ENCODE measurements at regions not wholly inside any gene's neighbourhood (a gene's known extent, or its start where the extent isn't known, plus 50 kb on each side); places are given as distances from the start of the nearest gene placed in this dataset.

DNA sequence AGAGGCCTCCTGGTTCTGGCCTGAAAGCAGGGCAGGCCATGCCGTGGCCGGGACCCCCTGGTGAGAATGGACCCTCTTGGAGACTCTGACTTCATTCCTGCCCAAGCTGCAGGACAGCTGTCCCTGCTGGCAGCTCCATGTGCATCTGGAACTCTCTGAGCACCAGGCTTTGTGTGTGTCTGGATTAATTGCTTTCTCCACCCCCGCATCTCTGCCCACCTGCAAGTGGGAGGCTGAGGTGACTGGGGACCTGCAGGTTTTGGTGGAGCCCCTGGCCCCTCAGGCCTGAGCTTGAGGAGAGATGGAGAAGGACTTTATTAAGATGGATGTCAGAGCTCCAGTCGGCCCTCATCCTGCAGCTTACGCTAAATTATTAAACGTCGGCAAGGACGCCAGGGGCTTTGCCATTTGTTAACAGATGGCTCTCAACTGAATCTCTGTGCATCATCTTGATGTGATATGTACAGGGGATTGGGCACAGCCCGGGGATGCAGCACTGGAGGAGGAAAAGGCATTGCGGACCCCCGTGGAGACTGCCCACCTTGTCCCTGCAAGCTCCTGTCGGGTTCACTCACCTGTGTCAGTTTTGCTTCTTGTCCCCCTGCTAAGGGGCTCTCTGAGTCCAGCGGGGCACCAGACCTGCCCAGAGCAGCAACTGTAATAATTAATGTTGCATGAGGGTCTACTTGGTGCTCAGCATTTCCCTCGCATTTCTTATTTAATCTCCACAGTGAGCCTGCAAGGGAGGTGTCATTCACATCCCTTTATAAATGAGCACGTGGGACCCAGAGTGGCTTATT is 154.1 kb upstream of the RPL38 start:
- Histone ChIP-seq H3K27me3 (peaks cover 0 to 95% (median 2%) of the 10 kb centered on the region in 4 donors), H3K4me1 (no peaks in the 10 kb centered on the region), H3K36me3 (no peaks in the 10 kb centered on the region), H3K4me3 (no peak overlapping the region), H3K27ac (no peak overlapping the region), H3K9me3 (no peaks in the 10 kb centered on the region)
- intact Hi-C loops (cut with DNase I): no loop called here
- TF ChIP-seq, protein P1, sequence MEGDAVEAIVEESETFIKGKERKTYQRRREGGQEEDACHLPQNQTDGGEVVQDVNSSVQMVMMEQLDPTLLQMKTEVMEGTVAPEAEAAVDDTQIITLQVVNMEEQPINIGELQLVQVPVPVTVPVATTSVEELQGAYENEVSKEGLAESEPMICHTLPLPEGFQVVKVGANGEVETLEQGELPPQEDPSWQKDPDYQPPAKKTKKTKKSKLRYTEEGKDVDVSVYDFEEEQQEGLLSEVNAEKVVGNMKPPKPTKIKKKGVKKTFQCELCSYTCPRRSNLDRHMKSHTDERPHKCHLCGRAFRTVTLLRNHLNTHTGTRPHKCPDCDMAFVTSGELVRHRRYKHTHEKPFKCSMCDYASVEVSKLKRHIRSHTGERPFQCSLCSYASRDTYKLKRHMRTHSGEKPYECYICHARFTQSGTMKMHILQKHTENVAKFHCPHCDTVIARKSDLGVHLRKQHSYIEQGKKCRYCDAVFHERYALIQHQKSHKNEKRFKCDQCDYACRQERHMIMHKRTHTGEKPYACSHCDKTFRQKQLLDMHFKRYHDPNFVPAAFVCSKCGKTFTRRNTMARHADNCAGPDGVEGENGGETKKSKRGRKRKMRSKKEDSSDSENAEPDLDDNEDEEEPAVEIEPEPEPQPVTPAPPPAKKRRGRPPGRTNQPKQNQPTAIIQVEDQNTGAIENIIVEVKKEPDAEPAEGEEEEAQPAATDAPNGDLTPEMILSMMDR (IDR thresholded peaks at IDR 0.05): no peak
- TF ChIP-seq POLR2A (IDR thresholded peaks at IDR 0.05): no peak
- WGBS, 2 donors: 71 to 75% methylated on average over 4 to 15 of the region's 15 CpGs
- no peak for DNase-seq

DNA sequence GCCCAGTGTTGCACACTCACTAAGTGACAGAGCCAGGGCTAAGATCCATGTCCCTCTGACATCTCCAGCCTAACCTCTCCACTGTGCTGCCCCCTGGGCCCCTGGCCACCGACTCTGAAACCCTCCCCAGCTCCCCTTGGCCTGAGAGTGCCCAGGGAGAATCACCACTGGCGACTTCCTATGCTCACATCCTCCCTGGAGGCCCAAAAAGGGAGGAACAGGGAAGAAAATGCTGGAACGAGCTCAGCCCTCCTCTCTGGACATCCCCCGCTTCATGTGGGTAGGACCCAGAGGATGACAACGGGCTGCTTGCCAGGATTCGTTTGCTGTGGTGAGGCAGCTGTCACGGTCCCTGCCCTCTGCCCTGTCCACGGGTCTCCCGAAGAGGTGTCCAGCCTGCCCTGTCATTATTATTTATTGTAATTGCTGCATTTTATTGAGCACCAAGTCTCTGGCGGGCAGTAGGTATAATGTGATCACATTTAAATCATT is 153.5 kb upstream of the RPL38 start:
- intact Hi-C loops (cut with DNase I): no loop called here
- TF ChIP-seq, protein P1 (IDR thresholded peaks at IDR 0.05): no peak
- TF ChIP-seq POLR2A (IDR thresholded peaks at IDR 0.05): no peak
- no peak overlapping the region for H3K27ac ChIP-seq
- no peak overlapping the region for H3K4me3 ChIP-seq
- 33 to 90% methylated on average over 2 to 9 of the region's 10 CpGs for WGBS, 2 donors
- no peak for DNase-seq
- H3K9me3 ChIP-seq: no peaks in the 10 kb centered on the region
- H3K27me3 ChIP-seq: peaks cover 0 to 96% (median 2%) of the 10 kb centered on the region in 4 donors
- H3K4me1 ChIP-seq: no peaks in the 10 kb centered on the region
- no peaks in the 10 kb centered on the region for H3K36me3 ChIP-seq

DNA sequence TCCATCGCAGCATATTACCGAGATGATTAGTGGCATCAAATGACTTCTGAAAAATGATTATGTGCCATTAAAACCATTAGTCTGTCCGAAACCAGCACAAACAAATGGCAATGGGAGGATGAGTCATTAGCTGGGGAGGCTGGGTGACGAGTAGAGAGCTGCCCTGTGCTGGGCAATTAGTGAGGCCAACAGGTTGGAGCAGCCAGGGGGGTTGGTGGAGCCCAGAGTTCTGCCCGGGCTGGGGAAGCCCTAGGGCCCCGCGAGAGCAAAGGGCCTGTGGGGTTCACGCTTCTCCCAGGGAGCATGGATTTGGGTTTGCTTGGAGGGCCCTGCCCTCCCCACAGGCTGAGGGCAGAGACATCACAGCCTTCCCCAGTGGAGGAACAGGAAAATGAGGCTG is 152.1 kb upstream of the RPL38 start:
- 54 to 61% methylated on average over 8 of the region's 8 CpGs for WGBS, 2 donors
- DNase-seq: no peak
- H3K4me3 ChIP-seq: no peak overlapping the region
- peaks cover 0 to 97% (median 2%) of the 10 kb centered on the region in 4 donors for H3K27me3 ChIP-seq
- no peaks in the 10 kb centered on the region for H3K36me3 ChIP-seq
- no peaks in the 10 kb centered on the region for H3K4me1 ChIP-seq
- no peaks in the 10 kb centered on the region for H3K9me3 ChIP-seq
- no peak overlapping the region for H3K27ac ChIP-seq
- TF ChIP-seq POLR2A (IDR thresholded peaks at IDR 0.05): no peak
- TF ChIP-seq, protein P1 (IDR thresholded peaks at IDR 0.05): no peak
- intact Hi-C loops (cut with DNase I): no loop called here

DNA sequence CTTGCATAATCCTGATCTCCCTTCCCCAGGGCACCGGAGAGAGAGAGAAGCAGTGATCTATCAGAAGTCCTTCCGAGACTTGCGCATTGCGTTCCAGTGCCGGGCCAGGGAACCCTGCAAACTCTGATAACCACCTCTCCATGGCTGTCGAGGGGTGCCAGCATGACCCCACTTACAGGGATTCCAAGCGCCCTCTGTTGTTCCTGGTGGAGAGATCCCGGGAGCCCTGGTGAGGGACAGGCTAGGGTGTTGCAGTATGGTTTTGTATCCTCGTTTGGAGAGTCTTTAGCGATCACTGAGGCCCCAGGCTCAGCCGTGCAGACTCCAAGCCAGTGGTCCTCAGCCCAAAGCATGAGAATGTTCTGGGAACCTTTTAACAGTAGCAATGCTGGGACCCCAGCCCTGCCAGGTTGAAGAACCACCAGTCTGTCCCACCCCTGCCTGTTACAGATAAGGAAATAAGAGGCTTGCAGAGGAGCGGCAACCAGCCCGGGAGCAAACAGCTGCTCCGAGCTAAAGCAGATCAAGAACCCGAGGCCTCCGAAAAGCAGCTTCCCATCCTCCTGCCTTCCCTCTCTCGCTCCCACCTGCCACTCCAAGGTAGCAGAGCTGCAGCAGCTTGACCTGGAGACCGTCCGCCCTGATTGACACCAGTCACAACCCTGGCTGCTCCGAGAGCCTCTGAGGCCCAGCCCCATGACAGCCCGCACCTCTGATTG is 150.3 kb upstream of the RPL38 start:
- WGBS, 2 donors: 47 to 67% methylated on average over 12 to 16 of the region's 21 CpGs

More for the DNA sequence above, 150.3 kb upstream of the RPL38 start:
- Histone ChIP-seq H3K36me3 (no peaks in the 10 kb centered on the region), H3K9me3 (no peaks in the 10 kb centered on the region), H3K4me3 (no peak overlapping the region), H3K27ac (no peak overlapping the region), H3K4me1 (no peaks in the 10 kb centered on the region), H3K27me3 (peaks cover 0 to 99% (median 2%) of the 10 kb centered on the region in 4 donors)
- TF ChIP-seq POLR2A (IDR thresholded peaks at IDR 0.05): no peak
- TF ChIP-seq, protein P1 (IDR thresholded peaks at IDR 0.05): no peak
- no peak for DNase-seq
- intact Hi-C loops (cut with DNase I): no loop called here

Measured in esophagus squamous epithelium (tissue), 5 donors.